GM21737 (cell line): ENCODE measurements at regions not wholly inside any gene's neighbourhood (a gene's known extent, or its start where the extent isn't known, plus 50 kb on each side); places are given as distances from the start of the nearest gene placed in this dataset.

Experiments
- ATAC-seq: cut with Tn5 transposase; IDR thresholded peaks from one replicate; pipeline ENCODE4 v1.9.1; 2021; ENCODE audit warnings: mild to moderate bottlenecking, moderate library complexity; ENCODE audit not compliant: unreplicated experiment

- ATAC-seq, result no peak
These were observed 285.4 kb upstream of the CDH20 start for GRCh38 chr18:61047794-61048193.

- ATAC-seq, result no peak
These were observed 275.8 kb upstream of the CDH20 start for GRCh38 chr18:61057443-61057842.

- no peak for ATAC-seq
These were observed 271.0 kb upstream of the CDH20 start for GRCh38 chr18:61062258-61062657.

GRCh38 chr18:61064911-61065310, 268.3 kb upstream of the CDH20 start:
- no peak for ATAC-seq

GRCh38 chr18:61076986-61077385, 256.2 kb upstream of the CDH20 start:
- ATAC-seq, result no peak

GRCh38 chr18:61079714-61080113, 253.5 kb upstream of the CDH20 start:
- no peak for ATAC-seq

GRCh38 chr18:61080954-61081528, 252.2 kb upstream of the CDH20 start:
- ATAC-seq, result no peak

DNA sequence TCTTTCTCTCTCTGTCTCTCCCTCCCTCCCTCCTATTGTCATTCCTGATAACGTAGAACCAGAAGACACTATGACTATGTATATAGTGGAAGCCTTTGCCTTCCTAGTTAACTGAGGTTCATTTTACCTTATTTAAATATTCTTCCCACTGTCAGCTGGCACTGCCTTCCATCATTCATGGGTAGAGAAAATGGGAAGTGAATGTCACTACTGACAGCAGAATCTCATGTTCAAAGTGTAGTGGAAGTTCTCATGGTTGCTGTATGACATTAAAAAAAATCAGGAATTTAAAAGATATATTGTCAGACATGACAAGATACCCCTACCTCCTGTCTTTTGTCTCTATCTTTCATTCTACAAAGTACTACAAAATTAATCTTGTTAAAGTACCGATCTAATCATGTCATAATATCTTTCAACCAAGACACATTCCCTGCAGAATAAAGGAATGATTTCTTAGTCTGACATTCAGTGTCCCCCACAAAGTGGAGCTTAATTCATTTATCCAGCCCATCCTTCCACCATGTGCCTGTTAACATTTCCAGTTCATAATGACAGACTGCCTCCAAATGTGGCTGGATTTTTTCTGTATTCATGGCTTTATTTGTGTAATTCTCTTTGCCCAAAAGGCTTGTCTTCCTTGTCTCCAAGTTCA, 250.1 kb upstream of the CDH20 start:
- ATAC-seq, result no peak

DNA sequence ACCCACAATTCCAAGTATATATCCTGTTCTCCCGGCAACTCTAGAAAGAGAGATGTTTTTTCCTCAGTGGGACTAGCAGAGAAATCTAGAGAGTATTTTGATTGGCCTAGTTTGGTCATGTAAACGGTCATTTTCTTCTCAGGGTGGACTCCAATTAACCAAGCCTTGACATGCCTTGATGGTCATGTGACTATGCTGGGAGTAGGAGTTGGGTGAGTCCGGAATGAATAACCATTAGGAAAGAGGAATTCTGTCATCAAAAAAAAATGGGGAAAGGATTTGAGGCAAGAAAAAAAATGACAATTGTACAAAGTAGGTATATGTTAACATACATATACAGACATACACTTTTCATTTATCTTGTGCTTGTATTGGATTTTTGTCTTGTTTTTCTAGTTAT, 248.2 kb upstream of the CDH20 start:
- no peak for ATAC-seq

DNA sequence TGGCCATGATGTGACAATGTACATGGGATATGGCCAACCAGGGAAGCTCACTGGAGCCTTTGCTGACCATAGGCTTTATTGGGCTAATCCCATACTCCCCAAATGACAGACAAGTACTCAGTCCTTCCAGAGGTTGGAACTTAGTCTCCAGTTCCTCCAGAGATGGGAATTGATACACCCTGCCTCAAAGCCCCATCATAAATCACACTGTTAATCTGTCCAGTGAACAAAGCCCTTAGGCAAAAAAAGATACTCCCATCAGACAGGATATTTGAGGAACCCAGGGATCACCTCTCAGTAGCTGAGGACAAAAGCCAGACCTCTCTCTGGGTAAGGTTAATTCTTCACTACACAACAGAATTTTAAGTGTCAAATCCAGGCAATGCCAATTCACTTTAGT, 247.5 kb upstream of the CDH20 start:
- no peak for ATAC-seq

DNA sequence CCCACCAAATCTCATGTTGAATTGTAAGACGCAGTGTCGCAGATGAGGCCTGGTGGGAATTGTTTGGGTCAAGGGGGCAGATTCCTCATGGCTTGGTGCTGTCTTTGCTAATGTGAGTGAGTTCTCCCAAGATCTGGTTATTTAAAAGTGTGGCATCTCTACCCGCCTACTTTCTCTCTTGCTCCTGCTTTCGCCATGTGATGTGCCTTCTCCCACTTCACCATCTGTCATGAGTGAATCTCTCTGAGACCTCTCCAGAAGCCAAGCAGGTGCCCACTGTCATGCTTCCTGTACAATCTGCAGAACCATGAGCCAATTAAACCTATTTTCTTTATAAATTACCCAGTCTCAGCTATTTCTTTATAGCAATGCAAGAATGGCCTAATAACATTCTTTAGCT, 246.6 kb upstream of the CDH20 start:
- ATAC-seq, result no peak

DNA sequence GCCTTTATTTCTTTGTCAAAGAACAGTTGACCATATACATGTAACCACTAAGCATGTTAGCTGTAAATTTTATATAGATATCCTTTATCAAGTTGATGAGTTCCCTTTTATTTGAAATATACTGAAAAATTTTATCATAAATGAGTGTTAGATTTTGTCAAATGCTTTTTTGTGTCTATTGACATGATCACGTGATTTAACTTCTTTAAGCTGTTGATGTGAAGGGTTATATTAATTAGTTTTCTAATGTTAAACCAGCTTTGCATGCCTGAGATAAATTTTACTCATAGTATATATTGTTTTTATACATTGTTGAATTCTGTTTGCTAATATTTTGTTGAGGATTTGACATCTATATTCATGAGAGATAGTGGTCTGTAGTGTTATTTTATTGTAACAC, 241.9 kb upstream of the CDH20 start:
- no peak for ATAC-seq

GRCh38 chr18:61093965-61094364, 239.3 kb upstream of the CDH20 start:
- no peak for ATAC-seq

- ATAC-seq, result no peak
These were observed 237.0 kb upstream of the CDH20 start for GRCh38 chr18:61096226-61096625.

GRCh38 chr18:61107113-61107512, 226.1 kb upstream of the CDH20 start:
- no peak for ATAC-seq

DNA sequence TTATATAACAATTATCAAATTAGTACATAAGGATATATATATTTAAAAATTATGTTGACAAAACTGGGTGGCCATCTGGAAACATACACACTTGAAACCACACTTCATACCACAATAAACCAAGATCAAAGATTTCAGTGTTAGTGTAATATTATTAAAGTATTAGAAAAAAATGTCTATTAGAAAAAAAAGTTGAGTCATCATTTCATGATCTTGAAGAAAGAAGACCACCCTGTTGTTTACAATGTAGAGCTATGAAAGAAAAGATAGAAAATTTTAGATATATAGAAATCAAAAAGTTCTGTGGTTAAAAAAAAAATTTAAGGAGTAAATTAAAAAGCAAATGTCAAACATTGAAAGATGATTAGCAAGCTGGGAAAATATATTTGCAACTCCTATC, 224.5 kb upstream of the CDH20 start:
- ATAC-seq, result no peak

GRCh38 chr18:61123309-61123708, 209.9 kb upstream of the CDH20 start:
- no peak for ATAC-seq

DNA sequence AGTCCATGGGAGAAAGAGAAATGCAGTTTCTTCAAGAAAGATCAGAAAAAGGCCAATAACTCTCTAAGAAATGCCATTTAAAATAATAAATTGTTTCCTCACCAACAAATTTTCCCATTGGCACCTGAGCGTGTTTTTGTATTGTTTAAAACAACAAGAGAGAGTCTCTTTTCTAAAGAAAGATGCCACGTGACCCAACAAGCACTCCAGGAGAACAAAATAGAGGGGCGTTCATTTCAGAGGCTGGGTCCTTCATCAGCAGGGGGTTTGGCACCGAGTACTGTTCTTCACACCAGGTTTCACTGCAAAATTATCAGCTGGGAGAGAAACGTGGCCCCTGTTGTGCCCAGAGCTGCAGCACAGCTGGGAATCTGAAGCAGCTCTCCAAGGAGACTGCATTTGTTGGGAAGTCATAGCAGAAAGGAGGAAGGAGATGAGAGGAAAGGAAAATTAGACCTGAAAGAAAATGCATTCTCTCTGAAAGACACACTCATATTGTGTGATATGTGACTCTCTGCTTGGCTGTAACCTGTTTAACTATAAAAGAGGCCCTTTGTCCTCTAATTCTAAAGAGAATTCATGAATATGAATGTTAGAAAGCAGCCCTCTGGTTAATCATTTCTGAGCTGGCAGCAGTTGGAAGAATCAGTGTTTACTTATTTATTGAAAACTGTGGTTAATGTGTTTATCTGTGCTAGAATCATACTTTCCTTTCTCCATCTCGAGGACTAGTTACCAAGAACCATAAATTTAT, 205.3 kb upstream of the CDH20 start:
- ATAC-seq, result no peak

DNA sequence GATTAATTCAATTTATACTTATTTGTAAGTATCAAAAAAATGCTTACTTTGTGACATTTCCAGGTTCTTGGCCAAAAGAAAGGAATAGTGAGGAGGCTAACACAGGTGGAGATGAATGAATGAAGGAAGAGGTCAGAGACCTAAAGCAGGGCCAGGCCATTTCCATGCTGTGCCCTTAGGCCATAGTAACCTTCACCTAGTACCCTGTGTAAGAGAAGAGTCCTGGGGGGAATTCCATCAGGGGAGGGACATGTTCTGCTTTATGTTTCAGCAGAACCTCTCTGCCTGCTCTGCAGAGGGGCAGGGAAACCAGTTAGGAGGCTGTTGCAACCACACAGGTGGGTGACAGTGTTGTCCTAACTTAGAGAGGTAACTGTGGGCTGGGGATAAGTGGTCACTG, 204.2 kb upstream of the CDH20 start:
- no peak for ATAC-seq

GRCh38 chr18:61132031-61132430, 201.2 kb upstream of the CDH20 start:
- ATAC-seq, result no peak

GRCh38 chr18:61133783-61134182, 199.4 kb upstream of the CDH20 start:
- no peak for ATAC-seq

GRCh38 chr18:61136711-61137251, 196.4 kb upstream of the CDH20 start:
- no peak for ATAC-seq
